Activated naive CD4-positive, alpha-beta T cell treated with anti-CD3 and anti-CD28 coated beads, Interleukin-2, amount 10 ng/mL, durations not matched to agents 7 days and 5 days (primary cell): ENCODE measurements at regions not wholly inside any gene's neighbourhood (a gene's known extent, or its start where the extent isn't known, plus 50 kb on each side); places are given as distances from the start of the nearest gene placed in this dataset.

Source experiments
- CTCF ChIA-PET: fragments of 350-600 bp; sonication (Branson Sonifier 250); formaldehyde crosslinking; loops from one replicate; lab custom pipeline; 2021; ENCODE audit warnings: antibody characterized with exemption; lab: Charles Lee
- DNase-seq: peaks from one replicate; pipeline ENCODE4 v3.0.0-alpha.2; 2020
- H3K27ac Mint-ChIP-seq: one replicate; pipeline ENCODE4 v1.8.0; 2021; ENCODE audit warnings: mild to moderate bottlenecking, moderate library complexity, mixed read lengths
- H3K27me3 Mint-ChIP-seq: one replicate; pipeline ENCODE4 v1.8.0; 2021; ENCODE audit warnings: mild to moderate bottlenecking, mixed read lengths
- H3K36me3 Mint-ChIP-seq: one replicate; pipeline ENCODE4 v1.8.0; 2021; ENCODE audit warnings: mixed read lengths
- H3K4me1 Mint-ChIP-seq: one replicate; pipeline ENCODE4 v1.8.0; 2021; ENCODE audit warnings: mixed read lengths
- H3K4me3 Mint-ChIP-seq: one replicate; pipeline ENCODE4 v1.8.0; 2021; ENCODE audit warnings: mild to moderate bottlenecking, moderate library complexity, mixed read lengths
- H3K9me3 Mint-ChIP-seq: one replicate; pipeline ENCODE4 v1.8.0; 2021; ENCODE audit warnings: mixed read lengths

- no peak overlapping the region for H3K4me3 Mint-ChIP-seq
- no peak overlapping the region for H3K27ac Mint-ChIP-seq
- no peak for DNase-seq
- H3K27me3 Mint-ChIP-seq: peaks cover 46% of the 10 kb centered on the region
- no peaks in the 10 kb centered on the region for H3K9me3 Mint-ChIP-seq
- CTCF ChIA-PET: no interaction called here
- H3K4me1 Mint-ChIP-seq: peaks cover 7% of the 10 kb centered on the region
- H3K36me3 Mint-ChIP-seq: no peaks in the 10 kb centered on the region
Measured at GRCh38 chr10:43962346-43963191, 313.9 kb upstream of the ZNF32 start.

GRCh38 chr10:43961523-43962345 is 313.1 kb upstream of the ZNF32 start:
- Mint-ChIP-seq H3K4me1 (peaks cover 7% of the 10 kb centered on the region), H3K27ac (no peak overlapping the region), H3K4me3 (no peak overlapping the region), H3K27me3 (peaks cover 44% of the 10 kb centered on the region), H3K36me3 (no peaks in the 10 kb centered on the region), H3K9me3 (no peaks in the 10 kb centered on the region)
- no peak for DNase-seq
- CTCF ChIA-PET: no interaction called here

GRCh38 chr10:43960981-43961380 is 312.3 kb upstream of the ZNF32 start:
- Mint-ChIP-seq H3K9me3 (no peaks in the 10 kb centered on the region), H3K27me3 (peaks cover 36% of the 10 kb centered on the region), H3K4me3 (no peak overlapping the region), H3K27ac (no peak overlapping the region), H3K4me1 (peaks cover 7% of the 10 kb centered on the region), H3K36me3 (no peaks in the 10 kb centered on the region)
- CTCF ChIA-PET: no interaction called here
- DNase-seq: no peak

GRCh38 chr10:43960477-43960876 is 311.8 kb upstream of the ZNF32 start:
- CTCF ChIA-PET: no interaction called here
- Mint-ChIP-seq H3K27ac (no peak overlapping the region), H3K4me1 (peaks cover 5% of the 10 kb centered on the region), H3K4me3 (no peak overlapping the region), H3K27me3 (peaks cover 33% of the 10 kb centered on the region), H3K9me3 (no peaks in the 10 kb centered on the region), H3K36me3 (no peaks in the 10 kb centered on the region)
- DNase-seq: no peak

- peaks cover 29% of the 10 kb centered on the region for H3K27me3 Mint-ChIP-seq
- no peak overlapping the region for H3K27ac Mint-ChIP-seq
- H3K4me1 Mint-ChIP-seq: peaks cover under 1% of the 10 kb centered on the region
- no peak overlapping the region for H3K4me3 Mint-ChIP-seq
- CTCF ChIA-PET: no interaction called here
- no peak for DNase-seq
- H3K36me3 Mint-ChIP-seq: no peaks in the 10 kb centered on the region
- H3K9me3 Mint-ChIP-seq: no peaks in the 10 kb centered on the region
Measured at GRCh38 chr10:43960135-43960415, 311.4 kb upstream of the ZNF32 start.

- Mint-ChIP-seq H3K36me3 (no peaks in the 10 kb centered on the region), H3K27me3 (peaks cover 26% of the 10 kb centered on the region), H3K4me3 (no peak overlapping the region), H3K9me3 (no peaks in the 10 kb centered on the region), H3K4me1 (no peaks in the 10 kb centered on the region), H3K27ac (no peak overlapping the region)
- CTCF ChIA-PET: no interaction called here
- DNase-seq: no peak
Measured at GRCh38 chr10:43959364-43960134, 310.9 kb upstream of the ZNF32 start.

GRCh38 chr10:43958964-43959363 is 310.3 kb upstream of the ZNF32 start:
- no peak for DNase-seq
- no peak overlapping the region for H3K4me3 Mint-ChIP-seq
- CTCF ChIA-PET: no interaction called here
- H3K9me3 Mint-ChIP-seq: no peaks in the 10 kb centered on the region
- H3K4me1 Mint-ChIP-seq: no peaks in the 10 kb centered on the region
- H3K27me3 Mint-ChIP-seq: peaks cover 22% of the 10 kb centered on the region
- no peaks in the 10 kb centered on the region for H3K36me3 Mint-ChIP-seq
- H3K27ac Mint-ChIP-seq: no peak overlapping the region

- Mint-ChIP-seq H3K9me3 (no peaks in the 10 kb centered on the region), H3K4me1 (no peaks in the 10 kb centered on the region), H3K4me3 (no peak overlapping the region), H3K27ac (no peak overlapping the region), H3K27me3 (peaks cover 25% of the 10 kb centered on the region), H3K36me3 (no peaks in the 10 kb centered on the region)
- DNase-seq: no peak
- CTCF ChIA-PET: no interaction called here
Measured at GRCh38 chr10:43958071-43958432, 309.4 kb upstream of the ZNF32 start.

- Mint-ChIP-seq H3K4me3 (no peak overlapping the region), H3K27me3 (peaks cover 23% of the 10 kb centered on the region), H3K4me1 (no peaks in the 10 kb centered on the region), H3K36me3 (no peaks in the 10 kb centered on the region), H3K9me3 (no peaks in the 10 kb centered on the region), H3K27ac (no peak overlapping the region)
- DNase-seq: no peak
- CTCF ChIA-PET: no interaction called here
Measured at GRCh38 chr10:43957267-43958070, 308.8 kb upstream of the ZNF32 start.

- Mint-ChIP-seq H3K4me3 (no peak overlapping the region), H3K4me1 (no peaks in the 10 kb centered on the region), H3K9me3 (no peaks in the 10 kb centered on the region), H3K27me3 (peaks cover 16% of the 10 kb centered on the region), H3K27ac (no peak overlapping the region), H3K36me3 (no peaks in the 10 kb centered on the region)
- CTCF ChIA-PET: no interaction called here
- no peak for DNase-seq
Measured at GRCh38 chr10:43955978-43956377, 307.3 kb upstream of the ZNF32 start.

GRCh38 chr10:43955002-43955596 is 306.4 kb upstream of the ZNF32 start:
- no peaks in the 10 kb centered on the region for H3K36me3 Mint-ChIP-seq
- no peak overlapping the region for H3K4me3 Mint-ChIP-seq
- H3K27ac Mint-ChIP-seq: no peak overlapping the region
- peaks cover 16% of the 10 kb centered on the region for H3K27me3 Mint-ChIP-seq
- DNase-seq: no peak
- CTCF ChIA-PET: interaction anchor here (1.0 kb wide), 1 partner anchor 14 kb away, joined by 3 read pairs; no protein-coding TSS in a partner anchor
- H3K4me1 Mint-ChIP-seq: no peaks in the 10 kb centered on the region
- H3K9me3 Mint-ChIP-seq: no peaks in the 10 kb centered on the region

- no peaks in the 10 kb centered on the region for H3K9me3 Mint-ChIP-seq
- DNase-seq: no peak
- H3K27me3 Mint-ChIP-seq: peaks cover 16% of the 10 kb centered on the region
- no peaks in the 10 kb centered on the region for H3K4me1 Mint-ChIP-seq
- H3K36me3 Mint-ChIP-seq: no peaks in the 10 kb centered on the region
- H3K4me3 Mint-ChIP-seq: no peak overlapping the region
- no peak overlapping the region for H3K27ac Mint-ChIP-seq
- CTCF ChIA-PET: interaction anchor here (1.1 kb wide), 1 partner anchor 270 kb away, joined by 3 read pairs; no protein-coding TSS in a partner anchor
Measured at GRCh38 chr10:43953672-43954071, 305.0 kb upstream of the ZNF32 start.

GRCh38 chr10:43952760-43953159 is 304.1 kb upstream of the ZNF32 start:
- DNase-seq: no peak
- H3K36me3 Mint-ChIP-seq: no peaks in the 10 kb centered on the region
- CTCF ChIA-PET: no interaction called here
- H3K27me3 Mint-ChIP-seq: peaks cover 16% of the 10 kb centered on the region
- H3K9me3 Mint-ChIP-seq: no peaks in the 10 kb centered on the region
- no peaks in the 10 kb centered on the region for H3K4me1 Mint-ChIP-seq
- no peak overlapping the region for H3K27ac Mint-ChIP-seq
- H3K4me3 Mint-ChIP-seq: no peak overlapping the region
